CD4-positive, alpha-beta T cell treated with Interleukin-2 at 100 ng/mL for 4 hours (primary cell): ENCODE measurements at regions not wholly inside any gene's neighbourhood (a gene's known extent, or its start where the extent isn't known, plus 50 kb on each side); places are given as distances from the start of the nearest gene placed in this dataset.

Experiments
- DNase-seq: peaks from one replicate; pipeline ENCODE4 v3.0.0-alpha.2; 2020; ENCODE audit warnings: low spot score

- DNase-seq: no peak
Observed at GRCh38 chr7:46989247-46989646, 592.7 kb downstream of the TNS3 start.

- DNase-seq: no peak
Observed at GRCh38 chr7:46982928-46983327, 599.0 kb downstream of the TNS3 start.

- DNase-seq: no peak
Observed at GRCh38 chr7:46979439-46979838, 602.5 kb downstream of the TNS3 start.

- DNase-seq: no peak
Observed at GRCh38 chr7:46975493-46975892, 606.4 kb downstream of the TNS3 start.

- DNase-seq: no peak
Observed at GRCh38 chr7:46972205-46972604, 609.7 kb downstream of the TNS3 start.

- no peak for DNase-seq
Observed at GRCh38 chr7:46970476-46970875, 611.4 kb downstream of the TNS3 start.

GRCh38 chr7:46970131-46970430, 611.8 kb downstream of the TNS3 start:
- DNase-seq: no peak

- DNase-seq: no peak
Observed at GRCh38 chr7:46969303-46970130, 612.4 kb downstream of the TNS3 start.

GRCh38 chr7:46968003-46968402, 613.9 kb downstream of the TNS3 start:
- no peak for DNase-seq

- no peak for DNase-seq
Observed at GRCh38 chr7:46963719-46964118, 618.2 kb downstream of the TNS3 start.

GRCh38 chr7:46960970-46961369, 620.9 kb downstream of the TNS3 start:
- DNase-seq: no peak

GRCh38 chr7:46957195-46957594, 624.7 kb downstream of the TNS3 start:
- no peak for DNase-seq

GRCh38 chr7:46955531-46955930, 626.4 kb downstream of the TNS3 start:
- DNase-seq: no peak

GRCh38 chr7:46954181-46954580, 627.7 kb downstream of the TNS3 start:
- no peak for DNase-seq

GRCh38 chr7:46953008-46953407, 628.9 kb downstream of the TNS3 start:
- no peak for DNase-seq

- DNase-seq: no peak
Observed at GRCh38 chr7:46949270-46949931, 632.5 kb downstream of the TNS3 start.

GRCh38 chr7:46948716-46949115, 633.2 kb downstream of the TNS3 start:
- DNase-seq: no peak

GRCh38 chr7:46945328-46945727, 636.6 kb downstream of the TNS3 start:
- no peak for DNase-seq

- no peak for DNase-seq
Observed at GRCh38 chr7:46943996-46944395, 637.9 kb downstream of the TNS3 start.

GRCh38 chr7:46942574-46942973, 639.3 kb downstream of the TNS3 start:
- DNase-seq: no peak

- DNase-seq: no peak
Observed at GRCh38 chr7:46940178-46940577, 641.7 kb downstream of the TNS3 start.

GRCh38 chr7:46939558-46939957, 642.4 kb downstream of the TNS3 start:
- DNase-seq: no peak

- DNase-seq: no peak
Observed at GRCh38 chr7:46939089-46939488, 642.8 kb downstream of the TNS3 start.

- no peak for DNase-seq
Observed at GRCh38 chr7:46937826-46938225, 644.1 kb downstream of the TNS3 start.
